Lower lobe of right lung (tissue), 2 donors: ENCODE measurements at regions not wholly inside any gene's neighbourhood (a gene's known extent, or its start where the extent isn't known, plus 50 kb on each side); places are given as distances from the start of the nearest gene placed in this dataset.
A peak's percentile ranks its signal among the peaks of the same experiment; 100 is the strongest.

ENCODE experiments used
- ATAC-seq, 2 donors: fragments of 200-7000 bp; cut with Tn5 transposase; one replicate each; pipeline ENCODE4 v1.9.1; 2020 to 2022; ENCODE audit warnings: mild to moderate bottlenecking in 2 of 2, moderate library complexity in 2 of 2
- DNase-seq: peaks from one replicate; pipeline ENCODE4 v3.0.0-alpha.2; 2020
- H3K27ac ChIP-seq: fragments of 200-600 bp; one replicate; pipeline ENCODE4 v1.8.0; 2022
- H3K27me3 ChIP-seq: fragments of 200-600 bp; one replicate; pipeline ENCODE4 v1.8.0; 2022; ENCODE audit warnings: low read depth
- H3K36me3 ChIP-seq: fragments of 200-600 bp; one replicate; pipeline ENCODE4 v1.8.0; 2022; ENCODE audit warnings: mild to moderate bottlenecking
- H3K4me1 ChIP-seq: fragments of 200-600 bp; one replicate; pipeline ENCODE4 v1.8.0; 2022
- H3K4me3 ChIP-seq: fragments of 200-600 bp; one replicate; pipeline ENCODE4 v1.8.0; 2022; ENCODE audit warnings: mild to moderate bottlenecking
- H3K9me3 ChIP-seq: fragments of 200-600 bp; one replicate; pipeline ENCODE4 v1.8.0; 2022
- intact Hi-C: fragments of 100-400 bp; cut with DNase I; formaldehyde crosslinking; loops from one replicate; pipeline ENCODE4 v1.11.0; 2022
- TF ChIP-seq, protein P1 (sequence below): fragments of 200-600 bp; IDR thresholded peaks from one replicate; pipeline ENCODE4 v1.8.0; 2022; ENCODE audit warnings: antibody characterized with exemption, mild to moderate bottlenecking
- donor health status: DM: no; HTN: yes; CAD: no; lungs with severe emphysema.

DNA sequence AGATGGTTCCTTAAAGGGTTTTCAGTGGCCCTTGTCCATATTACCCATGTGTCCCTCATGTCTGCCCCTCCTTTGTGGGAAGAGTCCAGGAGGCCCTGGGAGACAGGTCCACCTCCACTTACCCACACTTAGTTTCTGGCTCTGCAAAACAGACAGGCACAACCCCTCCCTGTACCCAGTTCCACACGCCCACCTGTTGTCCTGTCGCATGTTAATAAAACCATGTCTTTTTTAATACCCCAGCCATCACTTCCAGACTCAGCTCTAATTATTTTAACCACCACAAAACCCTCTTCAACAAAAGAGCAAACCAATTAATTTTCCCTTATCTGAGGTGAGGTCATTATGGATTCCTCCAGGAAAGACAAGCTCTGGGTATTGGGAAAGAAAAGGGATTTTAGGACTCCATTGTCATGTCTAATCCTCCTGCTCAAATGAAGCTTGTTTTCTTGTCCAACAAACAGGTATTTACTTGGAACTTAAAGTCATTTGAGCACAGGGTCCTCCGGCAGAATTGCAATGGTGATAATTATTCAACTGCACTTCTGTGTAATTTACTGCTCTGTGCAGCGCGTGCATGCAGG, 68.9 kb downstream of the CCDC185 start:
- Histone ChIP-seq H3K4me1 (no peaks in the 10 kb centered on the region), H3K9me3 (no peaks in the 10 kb centered on the region), H3K36me3 (no peaks in the 10 kb centered on the region), H3K27ac (no peak overlapping the region), H3K4me3 (no peak overlapping the region), H3K27me3 (no peaks in the 10 kb centered on the region)
- TF ChIP-seq, protein P1, sequence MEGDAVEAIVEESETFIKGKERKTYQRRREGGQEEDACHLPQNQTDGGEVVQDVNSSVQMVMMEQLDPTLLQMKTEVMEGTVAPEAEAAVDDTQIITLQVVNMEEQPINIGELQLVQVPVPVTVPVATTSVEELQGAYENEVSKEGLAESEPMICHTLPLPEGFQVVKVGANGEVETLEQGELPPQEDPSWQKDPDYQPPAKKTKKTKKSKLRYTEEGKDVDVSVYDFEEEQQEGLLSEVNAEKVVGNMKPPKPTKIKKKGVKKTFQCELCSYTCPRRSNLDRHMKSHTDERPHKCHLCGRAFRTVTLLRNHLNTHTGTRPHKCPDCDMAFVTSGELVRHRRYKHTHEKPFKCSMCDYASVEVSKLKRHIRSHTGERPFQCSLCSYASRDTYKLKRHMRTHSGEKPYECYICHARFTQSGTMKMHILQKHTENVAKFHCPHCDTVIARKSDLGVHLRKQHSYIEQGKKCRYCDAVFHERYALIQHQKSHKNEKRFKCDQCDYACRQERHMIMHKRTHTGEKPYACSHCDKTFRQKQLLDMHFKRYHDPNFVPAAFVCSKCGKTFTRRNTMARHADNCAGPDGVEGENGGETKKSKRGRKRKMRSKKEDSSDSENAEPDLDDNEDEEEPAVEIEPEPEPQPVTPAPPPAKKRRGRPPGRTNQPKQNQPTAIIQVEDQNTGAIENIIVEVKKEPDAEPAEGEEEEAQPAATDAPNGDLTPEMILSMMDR, result no peak
- ATAC-seq, result no peak
- intact Hi-C loops, result no loop called here
- no peak for DNase-seq

DNA sequence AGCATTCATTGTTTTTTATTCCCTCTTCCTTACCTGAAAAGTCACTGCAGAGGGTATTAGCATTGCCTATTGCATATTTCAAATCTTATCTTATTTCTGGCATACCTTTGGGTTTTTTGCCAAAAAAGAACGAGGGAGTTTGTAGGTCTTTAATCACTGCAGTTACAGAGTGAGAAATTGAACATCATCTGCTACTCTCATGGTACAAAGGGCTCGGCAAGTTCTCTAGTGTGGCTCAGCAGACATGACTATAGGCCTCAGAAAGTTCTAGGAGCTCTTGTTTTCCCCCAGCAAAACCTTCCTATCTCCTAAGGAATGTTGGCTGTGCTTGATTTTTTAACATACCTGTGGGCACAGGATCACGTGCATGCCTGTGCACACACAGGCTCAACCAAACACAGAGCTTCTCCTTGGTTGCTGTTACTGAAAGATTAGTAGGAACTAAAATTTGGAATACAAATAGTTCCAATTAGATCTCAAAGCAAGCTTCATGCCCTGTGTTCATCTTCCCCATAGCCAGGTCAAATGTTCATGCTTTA, 69.7 kb downstream of the CCDC185 start:
- no peak overlapping the region for H3K4me3 ChIP-seq
- peak; percentile 23 to 50 for ATAC-seq
- H3K9me3 ChIP-seq, result no peaks in the 10 kb centered on the region
- no peaks in the 10 kb centered on the region for H3K36me3 ChIP-seq
- no peak overlapping the region for H3K27ac ChIP-seq
- no peak for DNase-seq
- no peaks in the 10 kb centered on the region for H3K4me1 ChIP-seq
- TF ChIP-seq, protein P1, result no peak
- intact Hi-C loops, result no loop called here
- H3K27me3 ChIP-seq, result no peaks in the 10 kb centered on the region

DNA sequence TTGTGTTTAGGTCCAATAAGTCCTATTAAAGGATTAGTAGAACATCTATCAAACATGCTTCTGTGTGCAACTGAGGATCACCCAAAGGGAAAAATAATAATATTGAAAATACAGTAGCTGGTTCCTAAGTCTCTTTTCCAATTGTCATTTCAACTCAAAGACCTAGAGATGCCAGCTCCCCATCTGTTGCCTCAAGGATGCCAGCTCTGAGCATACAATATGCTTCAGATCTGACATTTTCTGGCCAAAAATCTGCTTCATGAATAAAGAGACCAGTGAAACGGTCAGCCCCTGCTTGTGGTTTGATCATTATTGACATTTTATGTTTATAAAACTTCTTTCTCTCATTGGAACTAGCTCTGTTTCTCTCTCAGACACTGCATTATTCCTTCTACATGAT, 72.9 kb downstream of the CCDC185 start:
- TF ChIP-seq, protein P1, result no peak
- intact Hi-C loops, result no loop called here
- no peaks in the 10 kb centered on the region for H3K36me3 ChIP-seq
- no peaks in the 10 kb centered on the region for H3K27me3 ChIP-seq
- DNase-seq (no peak), ATAC-seq (no peak)
- H3K9me3 ChIP-seq, result no peaks in the 10 kb centered on the region
- H3K4me1 ChIP-seq, result no peaks in the 10 kb centered on the region
- H3K4me3 ChIP-seq, result no peak overlapping the region
- no peak overlapping the region for H3K27ac ChIP-seq

DNA sequence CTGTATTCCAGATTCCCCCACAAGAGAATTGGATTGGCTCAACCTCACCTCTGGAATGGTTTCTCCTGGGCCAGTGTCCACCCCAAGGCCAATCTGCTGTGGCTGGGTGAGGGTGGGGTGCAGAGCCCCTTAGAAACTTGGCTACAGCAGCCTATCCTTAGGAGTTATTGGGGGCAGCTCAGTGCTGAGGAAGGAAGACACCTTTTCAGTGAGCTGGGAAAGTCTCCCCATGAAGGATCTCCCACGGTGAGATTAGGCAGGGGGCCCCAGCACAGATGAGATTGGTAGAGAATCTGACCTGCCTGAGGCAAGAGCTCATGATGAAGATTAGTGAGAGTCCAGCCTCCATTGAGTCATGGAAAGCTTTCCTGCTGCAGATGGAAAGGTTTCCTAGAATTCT, 78.4 kb downstream of the CCDC185 start:
- intact Hi-C loops, result no loop called here
- Histone ChIP-seq H3K36me3 (no peaks in the 10 kb centered on the region), H3K27ac (no peak overlapping the region), H3K4me1 (no peaks in the 10 kb centered on the region), H3K4me3 (no peak overlapping the region), H3K27me3 (no peaks in the 10 kb centered on the region), H3K9me3 (no peaks in the 10 kb centered on the region)
- DNase-seq, result no peak
- ATAC-seq, result no peak
- TF ChIP-seq, protein P1, result no peak

DNA sequence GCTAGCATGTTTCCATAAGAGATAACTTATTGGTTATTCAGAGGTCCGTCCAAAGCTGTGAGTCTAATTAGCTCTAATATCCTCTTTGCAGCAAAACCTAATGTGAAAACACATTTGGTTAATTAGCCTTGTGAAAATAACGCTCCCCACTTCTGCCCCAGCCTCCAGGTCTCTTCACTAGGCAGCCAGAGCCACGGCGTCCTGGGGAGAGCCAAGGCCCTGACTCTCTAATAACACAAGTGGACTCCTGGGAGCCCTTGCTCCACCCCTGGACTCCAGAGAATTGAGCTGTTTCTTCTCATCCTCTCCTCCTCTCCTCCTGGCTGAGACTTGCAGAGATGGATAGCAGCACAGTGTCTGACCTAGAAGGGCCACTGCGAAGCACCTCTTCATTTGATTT, 78.8 kb downstream of the CCDC185 start:
- ATAC-seq, result no peak

More for the DNA sequence above, 78.8 kb downstream of the CCDC185 start:
- H3K4me1 ChIP-seq, result no peaks in the 10 kb centered on the region
- no peaks in the 10 kb centered on the region for H3K9me3 ChIP-seq
- DNase-seq, result no peak
- H3K27me3 ChIP-seq, result no peaks in the 10 kb centered on the region
- TF ChIP-seq, protein P1, result no peak
- no peak overlapping the region for H3K4me3 ChIP-seq
- no peak overlapping the region for H3K27ac ChIP-seq
- intact Hi-C loops, result no loop called here
- H3K36me3 ChIP-seq, result no peaks in the 10 kb centered on the region
